ENCODE measurements at regions not wholly inside any gene's neighbourhood (a gene's known extent, or its start where the extent isn't known, plus 50 kb on each side); places are given as distances from the start of the nearest gene placed in this dataset.

- no peak for TF ChIP-seq GATA2 (IDR thresholded peaks at IDR 0.05; ENCODE audit: low read depth, low read length)
- no peak for TF ChIP-seq GATA3 (IDR thresholded peaks at IDR 0.05; ENCODE audit: low read depth, low read length)
Measured at GRCh38 chr2:161063946-161064306, 96.3 kb upstream of the TANK start.
